Right kidney (tissue), 1 donor: ENCODE measurements at regions not wholly inside any gene's neighbourhood (a gene's known extent, or its start where the extent isn't known, plus 50 kb on each side); places are given as distances from the start of the nearest gene placed in this dataset.

Experiments used
- DNase-seq: peaks from one replicate; pipeline ENCODE4 v3.0.0-alpha.2; 2016

GRCh38 chr20:51335329-51335841, 207.1 kb downstream of the NFATC2 start:
- DNase-seq, result no peak

GRCh38 chr20:51334609-51335008, 207.9 kb downstream of the NFATC2 start:
- no peak for DNase-seq

DNA sequence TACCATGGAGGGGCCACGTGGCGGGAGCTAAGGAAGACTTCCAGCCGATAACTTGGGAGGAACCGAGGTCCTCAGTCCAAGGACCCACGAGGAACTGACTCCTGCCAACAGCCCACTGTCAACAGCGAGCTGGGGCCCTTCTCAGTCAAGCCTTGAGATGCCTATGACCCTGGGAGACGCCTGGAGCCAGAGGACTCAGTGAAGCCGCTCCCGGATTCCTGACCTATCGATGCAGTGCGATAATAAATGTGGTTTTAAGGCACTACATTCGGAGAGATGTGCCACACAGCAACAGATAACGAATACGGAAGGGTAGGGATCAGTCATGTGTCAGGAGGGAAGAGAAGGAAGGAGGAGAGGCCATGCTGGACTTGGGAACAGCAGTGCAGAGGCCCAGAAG, 208.5 kb downstream of the NFATC2 start:
- DNase-seq, result no peak

DNA sequence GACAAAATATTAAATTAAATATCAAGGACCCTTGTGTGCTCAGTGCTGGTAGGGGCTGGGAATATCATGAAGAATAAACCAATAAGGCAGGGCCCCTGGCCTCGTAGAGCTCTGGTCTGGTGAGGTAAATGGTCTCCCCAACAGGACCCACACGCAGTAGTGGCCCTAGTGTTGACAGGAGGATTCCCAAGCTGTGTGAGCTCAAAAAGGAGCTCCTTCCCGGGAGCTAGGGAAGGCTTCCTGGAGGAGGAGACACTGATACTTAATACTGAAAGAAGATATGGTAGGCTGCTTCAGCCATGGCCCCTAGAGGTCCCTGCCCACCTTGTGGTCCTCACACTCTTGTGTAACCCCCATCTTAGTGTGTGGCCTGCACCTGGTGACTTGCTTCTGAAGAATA, 209.1 kb downstream of the NFATC2 start:
- no peak for DNase-seq

DNA sequence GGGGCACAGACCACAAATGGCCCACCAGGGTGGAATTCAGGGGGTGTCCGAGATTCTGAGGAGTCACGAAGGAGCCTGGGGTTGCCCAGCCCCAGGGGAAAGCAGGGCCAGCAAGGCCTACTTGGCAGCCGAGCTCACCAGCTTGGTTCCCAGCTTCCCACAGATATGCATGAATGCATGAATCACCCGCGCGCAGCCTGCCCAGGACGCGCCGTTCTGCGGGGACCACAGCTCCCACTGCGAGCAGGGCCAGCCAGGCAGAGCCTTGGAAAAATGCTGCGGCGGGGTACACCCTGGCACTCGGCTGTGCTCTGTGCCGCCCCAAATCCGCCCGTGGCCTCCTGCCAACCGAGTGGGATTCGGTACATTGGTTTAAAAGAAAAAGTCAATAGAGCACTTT, 211.0 kb downstream of the NFATC2 start:
- no peak for DNase-seq

DNA sequence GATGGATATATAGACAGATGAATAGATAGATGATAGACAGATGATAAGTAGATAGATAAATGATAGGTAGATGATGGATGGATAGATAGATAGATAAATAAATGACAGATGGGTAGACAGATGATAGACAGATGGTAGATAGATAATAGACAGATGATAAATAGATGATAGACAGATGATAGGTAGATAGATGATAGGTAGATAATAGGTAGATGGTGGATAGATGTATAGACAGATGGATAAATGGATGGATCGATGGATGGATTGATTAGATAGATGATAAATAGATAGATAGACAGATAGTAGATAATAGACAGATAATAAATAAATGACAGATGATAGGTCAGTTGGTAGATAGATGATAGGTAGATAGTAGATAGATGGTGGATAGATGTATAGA, 212.7 kb downstream of the NFATC2 start:
- DNase-seq, result no peak

- DNase-seq, result no peak
These were observed 215.2 kb downstream of the NFATC2 start for GRCh38 chr20:51327251-51327841.

- DNase-seq, result no peak
These were observed 216.2 kb downstream of the NFATC2 start for GRCh38 chr20:51326201-51326819.

DNA sequence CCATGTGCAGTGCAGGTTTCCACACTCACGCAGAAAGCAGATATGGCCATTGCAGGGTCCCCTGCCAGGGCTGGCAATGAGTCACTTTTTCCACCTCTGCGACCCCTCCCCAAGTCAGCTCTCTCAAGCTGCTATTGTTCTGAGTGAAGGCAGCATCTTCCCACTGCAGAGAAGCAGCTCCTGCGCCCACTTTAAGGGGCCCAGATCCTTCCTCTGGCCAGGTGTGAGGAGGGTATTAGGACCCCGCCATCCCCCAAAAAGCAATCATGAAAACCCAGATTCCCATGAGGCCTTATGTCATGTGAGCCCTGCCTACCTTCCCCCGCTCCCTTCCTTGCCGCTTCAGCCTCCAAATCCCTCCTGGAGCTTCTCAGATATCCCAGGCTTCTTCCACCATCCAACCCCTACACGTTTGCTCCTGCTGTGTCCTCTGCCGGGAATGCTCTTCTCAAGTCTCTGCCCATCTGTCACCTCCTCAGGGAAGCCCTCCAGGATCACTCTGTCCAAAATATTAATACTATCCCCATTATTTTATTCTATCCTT, 220.3 kb downstream of the NFATC2 start:
- no peak for DNase-seq

- DNase-seq, result no peak
These were observed 221.0 kb downstream of the NFATC2 start for GRCh38 chr20:51321343-51322163.

DNA sequence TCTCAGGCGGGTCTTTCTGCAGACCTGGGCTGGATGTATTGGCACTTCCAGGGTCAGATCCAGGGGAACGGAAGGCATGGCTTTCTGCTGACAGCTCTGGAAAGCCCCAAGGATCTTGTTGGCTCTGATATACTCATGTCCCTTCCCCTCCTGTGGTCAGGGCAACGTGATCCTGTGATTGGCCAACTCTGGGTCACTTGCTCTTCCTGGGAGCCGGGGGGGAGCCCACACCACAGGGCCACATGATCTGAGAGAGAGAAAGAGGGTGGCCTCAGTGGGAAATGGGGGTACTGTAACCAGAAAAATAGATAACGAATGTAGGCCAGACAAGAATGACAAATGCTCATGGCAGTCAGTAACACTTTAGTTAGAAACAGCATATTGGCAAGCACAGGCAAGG, 223.0 kb downstream of the NFATC2 start:
- no peak for DNase-seq

GRCh38 chr20:51318058-51318949, 224.2 kb downstream of the NFATC2 start:
- no peak for DNase-seq

DNA sequence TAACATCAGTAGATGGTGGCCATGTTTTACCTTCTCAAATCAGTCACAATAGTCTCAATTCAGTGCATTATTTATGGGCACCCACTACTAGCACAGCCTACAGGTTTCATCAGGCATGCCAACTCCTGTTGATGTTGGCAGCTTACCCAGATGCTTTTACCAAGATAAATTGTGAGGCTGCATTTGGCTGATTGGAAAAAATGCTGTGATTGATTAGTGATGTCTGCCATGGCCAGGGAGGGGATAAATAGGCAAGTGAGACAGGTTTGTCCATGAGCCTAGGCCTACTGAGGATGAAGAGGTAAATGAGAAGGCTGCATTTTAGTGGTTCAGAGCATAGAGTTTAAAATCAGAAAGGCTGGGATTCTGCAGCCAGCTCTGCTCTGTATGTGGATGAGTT, 227.1 kb downstream of the NFATC2 start:
- no peak for DNase-seq

- no peak for DNase-seq
These were observed 229.1 kb downstream of the NFATC2 start for GRCh38 chr20:51313358-51313827.

DNA sequence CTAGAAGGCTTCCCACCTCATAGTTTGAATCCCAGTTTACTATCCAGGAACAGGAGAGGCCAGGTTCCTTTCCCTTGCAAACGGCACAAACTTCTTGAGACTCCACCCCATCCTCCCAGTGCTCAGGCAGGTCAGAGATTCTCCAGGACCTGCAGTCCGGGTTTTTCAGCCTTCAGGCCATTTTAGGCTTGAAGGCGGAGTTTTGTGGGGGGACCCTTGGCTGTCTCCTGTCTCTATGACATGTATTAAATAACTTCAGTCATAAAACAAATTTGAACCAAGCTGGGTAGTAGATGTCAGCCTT, 230.1 kb downstream of the NFATC2 start:
- DNase-seq, result no peak

DNA sequence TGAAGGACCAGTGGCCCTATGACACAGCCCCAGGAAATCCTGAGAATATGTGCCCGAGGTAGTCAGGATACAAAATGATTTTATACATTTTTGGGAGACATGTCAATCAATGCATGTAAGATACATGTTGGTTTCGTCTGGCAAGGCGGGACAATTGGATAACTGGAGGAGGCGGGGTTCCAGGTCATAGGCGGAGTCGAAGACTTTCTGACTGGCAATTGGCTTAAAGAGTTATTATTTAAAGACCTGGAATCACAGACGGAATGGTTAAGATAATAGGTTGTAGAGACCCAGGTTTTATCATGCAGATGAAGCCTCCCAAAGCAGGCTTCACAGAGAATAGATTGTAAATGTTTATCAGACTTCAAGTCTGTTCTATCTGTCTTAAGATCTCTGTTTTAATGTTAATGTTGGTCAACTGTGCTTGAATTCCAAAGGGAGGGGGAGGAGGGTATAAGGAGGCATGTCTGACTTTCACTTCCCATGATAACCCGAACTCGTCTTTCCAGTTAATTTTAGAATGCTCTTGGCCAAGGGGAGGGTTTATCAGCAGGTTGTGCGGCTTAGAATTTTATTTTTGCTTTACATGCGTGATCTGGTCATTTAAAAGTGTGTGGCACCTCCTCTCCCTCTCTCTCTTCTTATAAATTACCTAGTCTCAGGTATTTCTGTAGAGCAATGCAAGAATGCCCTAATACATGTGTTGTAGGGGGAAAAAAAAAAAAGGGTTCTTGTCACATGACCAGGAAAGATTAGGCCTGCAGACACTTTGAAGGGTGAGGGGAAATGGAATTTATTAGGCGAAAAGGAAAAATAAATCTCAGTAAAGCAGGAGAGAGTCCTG, 230.7 kb downstream of the NFATC2 start:
- no peak for DNase-seq

DNA sequence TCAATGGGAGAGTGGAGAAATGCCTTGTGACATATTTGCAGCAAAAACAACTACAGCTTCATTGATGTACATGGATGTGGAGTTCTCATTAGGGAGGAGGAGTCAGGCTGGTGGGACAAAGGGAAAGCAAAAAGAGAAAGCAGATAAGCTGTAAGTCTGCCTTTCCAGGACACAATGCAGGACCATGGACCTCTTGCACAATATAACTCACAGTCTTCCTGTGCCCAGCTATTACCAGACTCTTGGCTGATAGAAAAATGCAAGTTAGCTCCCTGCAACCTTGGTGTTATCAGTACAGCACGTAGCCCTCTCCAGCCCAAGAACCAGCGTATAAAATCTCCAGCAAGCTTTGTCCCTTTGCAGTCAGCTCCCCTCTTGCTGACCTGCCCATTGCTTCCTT, 232.3 kb downstream of the NFATC2 start:
- no peak for DNase-seq

- DNase-seq, result no peak
These were observed 233.4 kb downstream of the NFATC2 start for GRCh38 chr20:51309128-51309527.

- DNase-seq, result peak; percentile 77
These were observed 235.8 kb downstream of the NFATC2 start for GRCh38 chr20:51306521-51307358.

- DNase-seq, result no peak
These were observed 236.4 kb downstream of the NFATC2 start for GRCh38 chr20:51306081-51306480.
